NCI-H1092 treated with DMSO at 0.1 percent for 48 hours (cell line): ENCODE measurements at regions not wholly inside any gene's neighbourhood (a gene's known extent, or its start where the extent isn't known, plus 50 kb on each side); places are given as distances from the start of the nearest gene placed in this dataset.
"Not testable (repeated sequence)": the region's sequence is repeated elsewhere in the genome, so short reads cannot be mapped to it uniquely, and the experiment has no call there.

Source experiments
- DNase-seq: peaks from one replicate; lab custom pipeline; 2025; lab: John Stamatoyannopoulos, UW

- DNase-seq = no peak
Measured at GRCh38 chr18:1045658-1046057, 141.0 kb downstream of the ADCYAP1 start.

GRCh38 chr18:1047406-1047805 lies 142.7 kb downstream of the ADCYAP1 start:
- no peak for DNase-seq

DNA sequence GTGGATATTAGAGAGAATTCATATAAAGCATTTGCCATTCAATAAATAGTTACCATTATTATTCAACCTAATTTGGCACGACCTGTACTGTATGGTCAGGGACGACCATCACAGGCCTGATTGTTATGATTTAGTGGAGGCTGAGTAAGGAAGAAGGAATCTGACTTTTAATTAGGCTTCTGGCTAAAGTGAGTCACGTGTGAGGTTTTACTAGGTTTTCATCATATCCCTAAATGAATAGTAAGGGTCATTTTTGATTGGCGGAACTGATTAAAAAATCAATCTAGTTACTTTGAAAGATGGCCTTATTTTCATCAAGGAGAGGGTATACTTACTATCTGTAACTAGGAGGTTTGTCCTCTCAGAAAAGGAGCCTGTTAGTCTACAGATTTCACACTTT lies 143.4 kb downstream of the ADCYAP1 start:
- DNase-seq = no peak

- DNase-seq = no peak
Measured at GRCh38 chr18:1049173-1049572, 144.5 kb downstream of the ADCYAP1 start.

GRCh38 chr18:1050012-1050657 lies 145.5 kb downstream of the ADCYAP1 start:
- no peak for DNase-seq

GRCh38 chr18:1052301-1052700 lies 147.6 kb downstream of the ADCYAP1 start:
- no peak for DNase-seq

GRCh38 chr18:1053331-1054315 lies 149.0 kb downstream of the ADCYAP1 start:
- DNase-seq = no peak

DNA sequence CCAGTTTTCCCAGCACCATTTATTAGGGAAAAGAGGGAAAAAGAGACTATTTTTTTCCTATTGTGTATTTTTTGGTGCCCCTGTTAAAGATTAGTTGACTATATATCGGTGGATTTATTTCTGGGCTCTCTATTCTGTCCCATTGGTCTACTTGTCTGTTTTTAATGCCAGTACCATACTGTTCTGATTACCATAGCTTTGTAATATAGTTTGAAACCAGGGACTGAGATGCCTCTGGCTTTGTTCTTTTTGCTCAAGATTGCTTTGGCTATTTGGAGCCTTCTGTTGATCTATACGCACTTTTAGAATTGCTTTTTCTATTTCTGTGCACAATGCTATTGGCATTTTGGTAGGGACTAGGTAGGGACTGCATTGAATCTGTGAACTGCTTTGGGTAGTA lies 151.7 kb downstream of the ADCYAP1 start:
- DNase-seq = no peak

GRCh38 chr18:1057367-1057766 lies 152.7 kb downstream of the ADCYAP1 start:
- no peak for DNase-seq

GRCh38 chr18:1062588-1062987 lies 157.9 kb downstream of the ADCYAP1 start:
- DNase-seq = no peak

DNA sequence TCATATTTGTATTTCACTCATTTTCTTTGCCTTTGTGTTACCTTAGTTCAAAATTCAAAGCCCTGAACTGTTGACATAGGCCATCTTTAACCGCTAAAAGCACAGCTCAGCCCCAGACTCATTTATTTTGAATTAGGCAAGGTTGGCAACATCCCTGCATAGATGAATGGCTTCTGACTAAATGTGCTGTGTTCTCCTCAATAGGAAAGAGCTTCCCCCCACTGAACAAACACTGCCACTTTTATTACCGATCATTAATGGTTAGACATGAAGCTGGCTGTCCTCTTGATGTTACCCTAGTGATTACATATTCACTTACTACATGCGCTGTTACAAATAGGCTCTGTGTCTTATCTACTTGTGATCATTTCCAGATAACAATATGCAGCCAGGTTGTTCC lies 170.7 kb downstream of the ADCYAP1 start:
- peak; percentile 95 for DNase-seq

DNA sequence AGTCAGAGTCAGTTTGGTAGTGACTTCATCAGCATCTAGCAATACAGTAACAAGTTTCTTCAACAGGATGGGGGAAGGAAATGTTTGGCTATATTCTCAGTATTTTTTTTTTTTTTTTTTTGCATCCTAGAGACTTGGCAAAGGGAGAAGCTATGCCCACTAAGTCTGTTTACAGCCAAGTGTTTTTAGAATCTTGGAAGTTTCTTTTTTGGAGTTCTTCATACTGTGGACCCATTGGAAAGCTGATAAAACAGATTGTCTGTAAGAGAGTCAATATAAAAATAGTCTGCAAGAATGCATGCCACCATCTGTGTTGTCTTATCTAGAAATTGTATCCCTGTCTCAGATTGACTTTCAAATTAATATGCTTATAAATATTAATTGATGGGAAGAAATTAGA lies 171.2 kb downstream of the ADCYAP1 start:
- no peak for DNase-seq

- no peak for DNase-seq
Measured at GRCh38 chr18:1078301-1078700, 173.6 kb downstream of the ADCYAP1 start.

DNA sequence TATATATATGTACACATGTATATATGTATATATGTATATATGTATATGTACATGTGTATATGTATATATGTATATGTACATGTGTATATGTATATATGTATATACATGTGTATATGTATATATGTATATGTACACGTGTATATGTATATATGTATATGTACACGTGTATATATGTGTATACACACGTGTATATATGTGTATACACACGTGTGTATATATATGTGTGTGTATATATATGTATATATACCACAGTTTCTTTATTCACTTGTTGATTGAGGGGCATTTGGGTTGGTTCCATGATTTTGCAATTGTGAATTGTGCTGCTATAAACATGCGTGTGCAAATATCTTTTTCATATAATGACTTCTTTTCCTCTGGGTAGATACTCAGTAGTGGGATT lies 179.0 kb downstream of the ADCYAP1 start:
- not testable (repeated sequence) for DNase-seq

DNA sequence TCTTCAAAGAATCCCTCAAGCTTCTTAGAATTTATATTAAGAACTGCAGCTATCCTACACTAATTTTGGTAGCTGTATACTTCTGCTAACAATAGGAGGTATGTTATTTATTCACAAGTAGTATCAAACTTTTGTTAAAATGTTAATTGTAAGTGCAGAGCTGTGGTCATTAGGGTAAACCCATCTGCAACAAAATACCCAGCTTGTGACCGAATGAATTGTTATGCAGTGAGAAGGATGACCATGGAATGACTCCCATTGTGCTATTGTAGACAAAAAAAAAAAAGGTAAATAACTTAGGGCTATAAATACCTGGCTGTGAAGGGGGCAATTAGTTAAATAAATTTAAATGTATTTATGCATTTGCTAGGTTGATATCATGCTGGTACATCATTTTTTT lies 186.1 kb downstream of the ADCYAP1 start:
- no peak for DNase-seq

GRCh38 chr18:1092228-1092627 lies 187.6 kb downstream of the ADCYAP1 start:
- DNase-seq = no peak

DNA sequence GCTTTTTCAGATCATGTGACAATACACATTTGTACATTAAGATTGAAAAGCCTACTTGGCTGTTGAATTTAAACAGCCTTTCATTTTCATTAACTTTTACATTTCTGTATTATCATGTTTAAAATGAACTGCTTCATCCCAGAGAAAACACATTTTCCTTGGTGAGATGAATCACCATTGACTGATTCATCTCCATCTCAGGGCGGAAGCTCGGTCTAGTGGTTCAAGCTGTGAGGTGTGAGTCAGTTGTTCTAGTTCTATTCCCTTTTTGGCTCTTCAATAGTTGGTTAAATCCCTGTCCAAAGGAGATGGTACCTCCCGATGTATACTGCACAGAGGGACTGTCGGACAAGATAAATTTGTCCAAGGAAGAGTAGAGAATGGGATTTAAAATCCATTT lies 189.7 kb downstream of the ADCYAP1 start:
- DNase-seq = no peak

GRCh38 chr18:1097991-1098735 lies 193.5 kb downstream of the ADCYAP1 start:
- DNase-seq = not testable (repeated sequence)

- DNase-seq = no peak
Measured at GRCh38 chr18:1102848-1103247, 198.2 kb downstream of the ADCYAP1 start.

DNA sequence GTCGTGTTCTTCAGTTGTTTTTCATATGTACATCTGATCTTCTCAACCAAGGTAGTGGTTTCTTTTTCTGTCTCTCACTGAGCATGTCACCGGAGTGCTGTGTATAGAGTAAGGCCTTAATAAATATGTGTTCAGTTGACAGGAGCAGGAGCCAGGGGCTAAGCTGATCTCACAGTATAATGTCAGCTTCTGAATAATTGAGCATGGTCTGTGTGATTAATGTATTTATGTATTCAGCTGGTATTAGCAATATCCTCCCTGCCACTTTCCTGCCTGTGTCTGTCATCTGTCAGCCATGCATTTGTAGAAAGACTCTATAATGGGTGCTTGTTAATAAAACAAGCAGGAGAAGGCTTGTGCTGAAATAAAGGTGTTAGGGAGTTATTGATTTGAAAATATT lies 198.9 kb downstream of the ADCYAP1 start:
- no peak for DNase-seq

DNA sequence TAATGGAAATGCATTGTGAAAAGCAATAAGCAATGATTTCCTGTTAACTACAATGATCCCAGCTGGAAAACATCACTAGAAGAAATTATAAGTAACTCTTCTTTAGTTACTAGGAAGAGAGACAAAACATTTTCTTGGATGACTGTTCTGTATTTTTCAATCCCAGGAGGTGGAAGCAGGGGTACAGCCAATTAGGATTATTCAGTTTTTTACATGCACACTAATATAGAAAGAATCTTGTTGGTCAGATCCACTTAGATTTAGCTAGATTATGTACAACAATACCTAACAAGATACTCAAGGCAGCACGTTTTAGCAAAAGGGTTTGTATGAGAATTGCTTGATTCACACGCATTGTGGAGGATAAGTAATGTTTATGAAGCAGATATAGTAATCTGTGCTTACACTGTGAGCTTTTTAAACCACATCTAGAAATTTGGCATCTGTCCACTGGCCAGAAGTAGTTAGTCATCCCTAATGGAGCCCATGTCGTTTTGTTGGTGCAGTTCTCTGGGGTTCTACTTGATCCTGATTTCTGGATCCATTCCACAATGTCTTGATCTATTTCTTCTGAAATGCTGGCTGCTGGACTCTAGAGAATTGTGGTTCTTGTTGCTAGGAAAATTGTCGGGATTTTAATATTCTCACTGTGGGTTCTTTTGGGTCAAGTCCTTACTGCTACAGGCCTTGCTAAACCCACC lies 199.7 kb downstream of the ADCYAP1 start:
- no peak for DNase-seq

GRCh38 chr18:1124495-1124894 lies 219.8 kb downstream of the ADCYAP1 start:
- DNase-seq = no peak
